A549 (cell line): ENCODE measurements at regions not wholly inside any gene's neighbourhood (a gene's known extent, or its start where the extent isn't known, plus 50 kb on each side); places are given as distances from the start of the nearest gene placed in this dataset.

Source experiments
- BHLHE40 ChIP-seq: IDR thresholded peaks from 2 replicates; pipeline ENCODE4 v1.6.1; 2012; ENCODE audit warnings: low read depth, low read length, inconsistent platforms
- CHD2 ChIP-seq: fragments of 150-350 bp; IDR thresholded peaks from 2 replicates; pipeline ENCODE4 v1.6.1; 2014; ENCODE audit warnings: low read length; ENCODE audit not compliant: partially characterized antibody
- MYC ChIP-seq: IDR thresholded peaks from 2 replicates; pipeline ENCODE4 v1.6.1; 2012; ENCODE audit warnings: mild to moderate bottlenecking, inconsistent platforms, low read length, improper control_type of control experiment, borderline replicate concordance
- POLR2A ChIP-seq: IDR thresholded peaks from 2 replicates; pipeline ENCODE4 v1.6.1; 2012; ENCODE audit warnings: mild to moderate bottlenecking, low read length
- RFX5 ChIP-seq: fragments of 450-650 bp; IDR thresholded peaks from 2 replicates; pipeline ENCODE4 v1.7.1; 2014; ENCODE audit warnings: antibody characterized with exemption, mild to moderate bottlenecking, moderate library complexity
- RNF2 ChIP-seq: fragments of 200-600 bp; sonication (generic); IDR thresholded peaks from 2 replicates; pipeline ENCODE4 v1.6.1; 2016; ENCODE audit warnings: low read depth, mild to moderate bottlenecking, antibody characterized with exemption, moderate library complexity, borderline replicate concordance
- SREBF2 ChIP-seq: fragments of 450-650 bp; IDR thresholded peaks from 2 replicates; pipeline ENCODE4 v1.6.1; 2014; ENCODE audit warnings: mild to moderate bottlenecking, moderate library complexity
- TF ChIP-seq, protein P1 (sequence below): fragments of 200-600 bp; sonication (generic); IDR thresholded peaks from 2 replicates; pipeline ENCODE4 v1.6.1; 2016; ENCODE audit warnings: antibody characterized with exemption, mild to moderate bottlenecking, moderate library complexity

DNA sequence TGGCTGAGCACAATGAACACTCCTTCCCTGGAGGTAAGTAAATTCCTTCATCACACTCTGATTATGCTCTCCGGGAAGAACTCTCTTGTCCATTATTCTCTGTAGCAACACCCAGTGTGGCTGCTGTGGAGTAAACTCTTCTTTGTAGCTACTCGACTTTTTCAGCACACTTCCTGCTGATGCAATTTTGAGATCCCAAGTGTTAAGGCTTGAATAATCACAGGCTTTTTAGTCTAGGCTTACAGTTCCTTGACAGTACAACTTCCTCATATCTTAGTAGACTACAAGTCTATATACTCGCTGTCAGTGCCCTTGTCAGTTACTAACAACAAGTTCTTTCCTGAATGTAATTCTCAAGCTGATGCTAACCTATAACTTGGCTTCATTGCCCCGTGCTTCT, 301.8 kb upstream of the API5 start:
- no peak for TF ChIP-seq BHLHE40
- TF ChIP-seq RNF2 = no peak
- TF ChIP-seq CHD2 = no peak
- no peak for TF ChIP-seq POLR2A
- no peak for TF ChIP-seq MYC
- no peak for TF ChIP-seq SREBF2
- TF ChIP-seq RFX5 = no peak
- TF ChIP-seq, protein P1, sequence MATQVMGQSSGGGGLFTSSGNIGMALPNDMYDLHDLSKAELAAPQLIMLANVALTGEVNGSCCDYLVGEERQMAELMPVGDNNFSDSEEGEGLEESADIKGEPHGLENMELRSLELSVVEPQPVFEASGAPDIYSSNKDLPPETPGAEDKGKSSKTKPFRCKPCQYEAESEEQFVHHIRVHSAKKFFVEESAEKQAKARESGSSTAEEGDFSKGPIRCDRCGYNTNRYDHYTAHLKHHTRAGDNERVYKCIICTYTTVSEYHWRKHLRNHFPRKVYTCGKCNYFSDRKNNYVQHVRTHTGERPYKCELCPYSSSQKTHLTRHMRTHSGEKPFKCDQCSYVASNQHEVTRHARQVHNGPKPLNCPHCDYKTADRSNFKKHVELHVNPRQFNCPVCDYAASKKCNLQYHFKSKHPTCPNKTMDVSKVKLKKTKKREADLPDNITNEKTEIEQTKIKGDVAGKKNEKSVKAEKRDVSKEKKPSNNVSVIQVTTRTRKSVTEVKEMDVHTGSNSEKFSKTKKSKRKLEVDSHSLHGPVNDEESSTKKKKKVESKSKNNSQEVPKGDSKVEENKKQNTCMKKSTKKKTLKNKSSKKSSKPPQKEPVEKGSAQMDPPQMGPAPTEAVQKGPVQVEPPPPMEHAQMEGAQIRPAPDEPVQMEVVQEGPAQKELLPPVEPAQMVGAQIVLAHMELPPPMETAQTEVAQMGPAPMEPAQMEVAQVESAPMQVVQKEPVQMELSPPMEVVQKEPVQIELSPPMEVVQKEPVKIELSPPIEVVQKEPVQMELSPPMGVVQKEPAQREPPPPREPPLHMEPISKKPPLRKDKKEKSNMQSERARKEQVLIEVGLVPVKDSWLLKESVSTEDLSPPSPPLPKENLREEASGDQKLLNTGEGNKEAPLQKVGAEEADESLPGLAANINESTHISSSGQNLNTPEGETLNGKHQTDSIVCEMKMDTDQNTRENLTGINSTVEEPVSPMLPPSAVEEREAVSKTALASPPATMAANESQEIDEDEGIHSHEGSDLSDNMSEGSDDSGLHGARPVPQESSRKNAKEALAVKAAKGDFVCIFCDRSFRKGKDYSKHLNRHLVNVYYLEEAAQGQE = no peak
